ENCODE measurements at regions not wholly inside any gene's neighbourhood (a gene's known extent, or its start where the extent isn't known, plus 50 kb on each side); places are given as distances from the start of the nearest gene placed in this dataset.

DNA sequence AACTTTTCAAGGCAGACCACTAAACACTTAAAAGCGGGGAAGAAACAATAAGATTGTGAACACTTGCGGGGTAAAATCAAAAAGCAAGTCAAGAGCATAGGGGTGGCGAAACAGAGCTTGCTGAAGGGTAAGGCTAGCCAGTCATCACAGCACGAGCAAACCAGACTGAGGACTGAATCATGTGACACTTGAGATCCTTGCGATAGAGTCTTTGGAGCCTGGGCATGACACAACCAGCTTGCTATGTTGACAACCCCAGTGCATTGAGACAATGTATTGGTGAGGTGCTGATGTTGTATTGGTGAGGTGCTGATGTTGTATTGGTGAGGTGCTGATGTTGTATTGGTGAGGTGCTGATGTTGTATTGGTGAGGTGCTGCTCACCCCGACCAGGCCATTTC, 72.3 kb downstream of the SLIT2 start:
- Histone ChIP-seq H3K9me3 (no peaks in the 10 kb centered on the region), H3K4me3 (no peak overlapping the region), H3K4me1 (no peaks in the 10 kb centered on the region), H3K27me3 (no peaks in the 10 kb centered on the region), H3K36me3 (ENCODE audit: low read depth, missing control alignments) (no peaks in the 10 kb centered on the region), H3K27ac (no peak overlapping the region)
- DNase-seq: no peak
- TF ChIP-seq CTCF (IDR thresholded peaks at IDR 0.05) (no peak), POLR2A (IDR thresholded peaks at IDR 0.05) (no peak)
- intact Hi-C loops (cut with DNase I; ENCODE audit: low total_unique reads): no loop called here
- 90 to 93% methylated on average over 6 of the region's 6 CpGs for WGBS, 2 donors

DNA sequence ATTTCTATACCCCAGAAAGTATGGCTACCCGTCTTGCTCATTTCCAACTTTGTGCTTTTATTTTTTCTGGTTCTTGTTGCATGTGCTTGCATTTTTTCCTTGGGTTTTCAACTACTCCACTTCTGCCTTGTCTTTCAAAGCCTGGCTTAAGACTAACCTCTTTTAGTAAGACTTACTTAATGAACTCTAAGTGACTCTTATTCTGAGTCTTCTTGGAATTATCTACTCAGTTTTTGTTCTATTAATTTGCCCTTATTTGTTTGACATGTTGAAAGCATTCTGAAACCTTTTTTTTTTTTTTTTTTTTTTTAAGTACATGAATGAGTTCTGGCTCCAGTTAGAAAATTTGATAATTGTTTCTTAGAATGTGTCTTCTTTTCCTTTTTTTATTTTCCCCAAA, 74.8 kb downstream of the SLIT2 start:
- no peaks in the 10 kb centered on the region for H3K4me1 ChIP-seq
- TF ChIP-seq POLR2A (IDR thresholded peaks at IDR 0.05) (no peak), CTCF (IDR thresholded peaks at IDR 0.05) (no peak)
- H3K9me3 ChIP-seq: no peaks in the 10 kb centered on the region
- H3K27me3 ChIP-seq: no peaks in the 10 kb centered on the region
- intact Hi-C loops (cut with DNase I; ENCODE audit: low total_unique reads): no loop called here
- H3K27ac ChIP-seq: no peak overlapping the region
- 86 to 93% methylated on average over 1 of the region's 1 CpG for WGBS, 2 donors
- no peaks in the 10 kb centered on the region for H3K36me3 ChIP-seq (ENCODE audit: low read depth, missing control alignments)
- DNase-seq: no peak
- H3K4me3 ChIP-seq: no peak overlapping the region

DNA sequence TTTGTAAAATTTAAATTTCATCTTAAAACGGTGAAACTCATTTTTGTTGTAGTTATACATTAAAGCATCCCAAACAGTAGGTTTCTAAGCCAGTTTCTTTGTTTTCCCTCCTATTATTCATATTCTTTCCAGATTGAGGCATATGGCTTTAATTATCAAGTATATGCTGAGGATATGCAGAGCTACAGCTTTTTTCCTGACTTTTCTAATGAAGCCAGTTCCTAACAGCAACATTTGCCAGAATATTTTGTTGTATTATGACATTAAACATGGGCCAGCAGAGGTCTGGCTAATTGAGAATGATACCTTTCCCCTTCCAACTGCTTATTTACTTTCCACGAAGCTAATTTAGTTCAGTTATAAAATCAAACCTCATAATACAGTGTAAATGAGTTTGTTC, 75.3 kb downstream of the SLIT2 start:
- H3K4me1 ChIP-seq: no peaks in the 10 kb centered on the region
- no peak overlapping the region for H3K4me3 ChIP-seq
- no peak for TF ChIP-seq CTCF (IDR thresholded peaks at IDR 0.05)
- TF ChIP-seq POLR2A (IDR thresholded peaks at IDR 0.05): no peak
- no peak for DNase-seq
- H3K36me3 ChIP-seq (ENCODE audit: low read depth, missing control alignments): no peaks in the 10 kb centered on the region
- no peak overlapping the region for H3K27ac ChIP-seq
- intact Hi-C loops (cut with DNase I; ENCODE audit: low total_unique reads): no loop called here
- H3K9me3 ChIP-seq: no peaks in the 10 kb centered on the region
- no peaks in the 10 kb centered on the region for H3K27me3 ChIP-seq
- 72 to 81% methylated on average over 2 of the region's 2 CpGs for WGBS, 2 donors

GRCh38 chr4:20327808-20328207, 76.1 kb downstream of the SLIT2 start:
- Histone ChIP-seq H3K9me3 (no peaks in the 10 kb centered on the region), H3K4me3 (no peak overlapping the region), H3K27me3 (no peaks in the 10 kb centered on the region), H3K4me1 (no peaks in the 10 kb centered on the region), H3K36me3 (ENCODE audit: low read depth, missing control alignments) (no peaks in the 10 kb centered on the region), H3K27ac (no peak overlapping the region)
- 92 to 95% methylated on average over 2 of the region's 2 CpGs for WGBS, 2 donors
- intact Hi-C loops (cut with DNase I; ENCODE audit: low total_unique reads): no loop called here
- TF ChIP-seq CTCF (IDR thresholded peaks at IDR 0.05): no peak
- no peak for TF ChIP-seq POLR2A (IDR thresholded peaks at IDR 0.05)
- DNase-seq: no peak

DNA sequence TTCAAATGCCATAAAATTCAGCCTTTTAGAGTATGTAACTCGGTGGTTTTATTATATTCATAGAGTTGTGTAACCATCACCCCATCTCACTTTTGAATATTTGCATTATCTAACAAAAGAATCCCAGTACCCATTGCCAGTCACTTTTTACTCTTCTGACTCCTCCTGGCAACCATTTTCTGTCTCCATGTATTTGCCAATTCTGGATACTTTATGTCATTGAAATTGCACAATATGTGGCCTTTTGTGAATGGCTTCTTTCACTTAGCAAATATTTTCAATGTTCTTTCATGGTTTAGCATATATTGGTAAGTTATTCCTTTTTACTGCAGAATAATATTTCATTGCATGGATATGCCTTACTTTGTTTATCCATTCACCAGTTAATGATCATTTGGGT, 79.9 kb downstream of the SLIT2 start:
- H3K4me1 ChIP-seq: no peaks in the 10 kb centered on the region
- H3K27me3 ChIP-seq: no peaks in the 10 kb centered on the region
- no peak for DNase-seq
- H3K9me3 ChIP-seq: no peaks in the 10 kb centered on the region
- H3K36me3 ChIP-seq (ENCODE audit: low read depth, missing control alignments): no peaks in the 10 kb centered on the region
- intact Hi-C loops (cut with DNase I; ENCODE audit: low total_unique reads): no loop called here
- no peak overlapping the region for H3K27ac ChIP-seq
- TF ChIP-seq CTCF (IDR thresholded peaks at IDR 0.05): no peak
- no peak for TF ChIP-seq POLR2A (IDR thresholded peaks at IDR 0.05)
- H3K4me3 ChIP-seq: no peak overlapping the region
- 91 to 92% methylated on average over 1 of the region's 1 CpG for WGBS, 2 donors
